ENCODE measurements at regions not wholly inside any gene's neighbourhood (a gene's known extent, or its start where the extent isn't known, plus 50 kb on each side); places are given as distances from the start of the nearest gene placed in this dataset.

DNA sequence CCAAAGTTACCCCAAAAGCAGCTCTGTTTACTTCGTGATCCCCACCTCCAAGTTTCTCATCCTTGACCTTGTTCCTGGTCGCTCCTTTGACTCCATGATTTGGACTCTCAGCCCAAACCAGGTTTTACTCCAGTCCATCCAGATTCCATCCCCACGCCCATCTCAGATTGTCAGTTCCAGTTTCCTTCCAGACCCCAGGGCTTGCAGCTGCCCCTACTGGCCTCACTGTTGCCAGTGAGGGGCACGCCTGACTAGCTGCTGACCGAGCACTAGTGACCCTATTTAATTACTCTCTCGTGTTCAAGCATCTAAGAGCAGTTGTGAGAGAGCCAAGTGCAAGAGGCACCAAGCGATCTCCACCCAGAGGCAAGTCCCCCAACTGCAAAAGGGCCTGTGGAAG is 155.1 kb upstream of the FUT8 start:
- POLR2A ChIA-PET, result no interaction called here
- TF ChIP-seq MEF2A (IDR thresholded peaks at IDR 0.05; ENCODE audit: borderline replicate concordance, low read depth), result no peak
- no peak for TF ChIP-seq TCF12 (IDR thresholded peaks at IDR 0.05)
- TF ChIP-seq FOXJ3 (CRISPR knock-in tag; IDR thresholded peaks at IDR 0.05), result no peak
- no peak for TF ChIP-seq SMC3 (IDR thresholded peaks at IDR 0.05; ENCODE audit: low read depth, low read length)
- 0 out of 2 replicates have a peak overlapping the region, but pooled peaks have one; percentile 22 for H3K4me2 ChIP-seq

DNA sequence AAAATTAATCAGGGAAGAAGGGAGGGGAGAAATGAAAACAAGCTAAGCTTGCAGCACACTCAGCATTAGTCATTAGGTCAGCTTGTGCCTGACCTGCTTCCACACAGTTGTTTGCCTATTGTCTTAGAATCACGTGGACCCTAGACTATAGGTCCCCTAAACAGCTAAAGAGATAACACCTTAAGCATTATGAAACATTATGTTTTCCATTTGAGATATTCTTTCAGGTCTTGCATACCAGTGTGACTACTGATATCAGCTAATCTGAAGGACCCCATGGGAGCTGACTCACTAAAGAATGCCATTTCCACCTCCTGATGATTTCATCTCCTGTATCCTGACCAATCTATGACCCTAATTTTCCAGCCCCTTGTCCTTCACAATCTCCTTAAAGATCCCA is 154.1 kb upstream of the FUT8 start:
- H3K27me3 ChIP-seq (ENCODE audit: insufficient read depth), result no peaks in the 10 kb centered on the region
- H2AFZ ChIP-seq (ENCODE audit: low read depth), result no peak overlapping the region
- DNase-seq, result no peak
- no peaks in the 10 kb centered on the region for H3K36me3 ChIP-seq (replicated peaks in 1 of 2; ENCODE audit: control insufficient read depth in 1 of 2, insufficient read depth in 2 of 2, low read length in 1 of 2)
- H3K27ac ChIP-seq (ENCODE audit: low read depth in 2 of 2, low read length in 1 of 2), result peak overlapping the region in 1 of 2 experiments; percentile 64; a peak in 2 of 4 replicates
- no peaks in the 10 kb centered on the region for H4K20me1 ChIP-seq (ENCODE audit: insufficient read depth)
- H3K4me3 ChIP-seq (ENCODE audit: low read depth in 2 of 2, low read length in 1 of 2), result no peak overlapping the region
- WGBS (ENCODE audit: low lambda C conversion rate), result 22% methylated on average over 1 of the region's 1 CpG
- no peak overlapping the region for H3K9ac ChIP-seq
- H3K4me2 ChIP-seq, result 0 out of 2 replicates have a peak overlapping the region, but pooled peaks have one; percentile 22
- H3K4me1 ChIP-seq (ENCODE audit: control insufficient read depth in 1 of 2, insufficient read depth in 2 of 2, low read depth in 1 of 2, low read length in 1 of 2), result peaks cover 7 to 16% of the 10 kb centered on the region in 2 experiments
- CTCF ChIA-PET, result no interaction called here
- H3K9me2 ChIP-seq, result no peaks in the 10 kb centered on the region
- H3K9me3 ChIP-seq, result no peaks in the 10 kb centered on the region
- POLR2A ChIA-PET, result no interaction called here
- no peaks in the 10 kb centered on the region for H3K79me2 ChIP-seq (ENCODE audit: insufficient read depth)
- peaks cover 24% of the 10 kb centered on the region for H3F3A ChIP-seq (replicated peaks; ENCODE audit: insufficient read depth)
- TF ChIP-seq YY1 (IDR thresholded peaks at IDR 0.05; ENCODE audit: low read depth) (no peak), GATA2 (CRISPR knock-in tag; IDR thresholded peaks at IDR 0.05) (no peak), NRF1 (IDR thresholded peaks at IDR 0.05; ENCODE audit: low read depth, low read length) (no peak), TCF12 (IDR thresholded peaks at IDR 0.05) (peak; percentile 84), RFX5 (IDR thresholded peaks at IDR 0.05; ENCODE audit: low read length) (no peak), SMC3 (IDR thresholded peaks at IDR 0.05; ENCODE audit: low read depth, low read length) (no peak), ELF1 (IDR thresholded peaks at IDR 0.05) (no peak), EZH2phosphoT487 (IDR thresholded peaks at IDR 0.05; ENCODE audit: borderline replicate concordance, low read depth) (no peak), EP300 (IDR thresholded peaks at IDR 0.05; ENCODE audit: borderline replicate concordance in 1 of 2, low read depth in 1 of 2, low read length in 1 of 2) (peak; percentile 28 to 90; a peak in 3 of 4 replicates), FOSL2 (IDR thresholded peaks at IDR 0.05; ENCODE audit: borderline replicate concordance, low read depth) (peak; percentile 83)
- TF ChIP-seq, protein P1, sequence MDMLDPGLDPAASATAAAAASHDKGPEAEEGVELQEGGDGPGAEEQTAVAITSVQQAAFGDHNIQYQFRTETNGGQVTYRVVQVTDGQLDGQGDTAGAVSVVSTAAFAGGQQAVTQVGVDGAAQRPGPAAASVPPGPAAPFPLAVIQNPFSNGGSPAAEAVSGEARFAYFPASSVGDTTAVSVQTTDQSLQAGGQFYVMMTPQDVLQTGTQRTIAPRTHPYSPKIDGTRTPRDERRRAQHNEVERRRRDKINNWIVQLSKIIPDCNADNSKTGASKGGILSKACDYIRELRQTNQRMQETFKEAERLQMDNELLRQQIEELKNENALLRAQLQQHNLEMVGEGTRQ (IDR thresholded peaks at IDR 0.05; ENCODE audit: borderline replicate concordance, low read depth, low read length), result no peak
- TF ChIP-seq, protein P2, sequence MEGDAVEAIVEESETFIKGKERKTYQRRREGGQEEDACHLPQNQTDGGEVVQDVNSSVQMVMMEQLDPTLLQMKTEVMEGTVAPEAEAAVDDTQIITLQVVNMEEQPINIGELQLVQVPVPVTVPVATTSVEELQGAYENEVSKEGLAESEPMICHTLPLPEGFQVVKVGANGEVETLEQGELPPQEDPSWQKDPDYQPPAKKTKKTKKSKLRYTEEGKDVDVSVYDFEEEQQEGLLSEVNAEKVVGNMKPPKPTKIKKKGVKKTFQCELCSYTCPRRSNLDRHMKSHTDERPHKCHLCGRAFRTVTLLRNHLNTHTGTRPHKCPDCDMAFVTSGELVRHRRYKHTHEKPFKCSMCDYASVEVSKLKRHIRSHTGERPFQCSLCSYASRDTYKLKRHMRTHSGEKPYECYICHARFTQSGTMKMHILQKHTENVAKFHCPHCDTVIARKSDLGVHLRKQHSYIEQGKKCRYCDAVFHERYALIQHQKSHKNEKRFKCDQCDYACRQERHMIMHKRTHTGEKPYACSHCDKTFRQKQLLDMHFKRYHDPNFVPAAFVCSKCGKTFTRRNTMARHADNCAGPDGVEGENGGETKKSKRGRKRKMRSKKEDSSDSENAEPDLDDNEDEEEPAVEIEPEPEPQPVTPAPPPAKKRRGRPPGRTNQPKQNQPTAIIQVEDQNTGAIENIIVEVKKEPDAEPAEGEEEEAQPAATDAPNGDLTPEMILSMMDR (IDR thresholded peaks at IDR 0.05), result no peak
- TF ChIP-seq, protein P3, sequence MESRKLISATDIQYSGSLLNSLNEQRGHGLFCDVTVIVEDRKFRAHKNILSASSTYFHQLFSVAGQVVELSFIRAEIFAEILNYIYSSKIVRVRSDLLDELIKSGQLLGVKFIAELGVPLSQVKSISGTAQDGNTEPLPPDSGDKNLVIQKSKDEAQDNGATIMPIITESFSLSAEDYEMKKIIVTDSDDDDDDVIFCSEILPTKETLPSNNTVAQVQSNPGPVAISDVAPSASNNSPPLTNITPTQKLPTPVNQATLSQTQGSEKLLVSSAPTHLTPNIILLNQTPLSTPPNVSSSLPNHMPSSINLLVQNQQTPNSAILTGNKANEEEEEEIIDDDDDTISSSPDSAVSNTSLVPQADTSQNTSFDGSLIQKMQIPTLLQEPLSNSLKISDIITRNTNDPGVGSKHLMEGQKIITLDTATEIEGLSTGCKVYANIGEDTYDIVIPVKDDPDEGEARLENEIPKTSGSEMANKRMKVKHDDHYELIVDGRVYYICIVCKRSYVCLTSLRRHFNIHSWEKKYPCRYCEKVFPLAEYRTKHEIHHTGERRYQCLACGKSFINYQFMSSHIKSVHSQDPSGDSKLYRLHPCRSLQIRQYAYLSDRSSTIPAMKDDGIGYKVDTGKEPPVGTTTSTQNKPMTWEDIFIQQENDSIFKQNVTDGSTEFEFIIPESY (IDR thresholded peaks at IDR 0.05; ENCODE audit: borderline replicate concordance, low read depth), result no peak
- TF ChIP-seq, protein P4, sequence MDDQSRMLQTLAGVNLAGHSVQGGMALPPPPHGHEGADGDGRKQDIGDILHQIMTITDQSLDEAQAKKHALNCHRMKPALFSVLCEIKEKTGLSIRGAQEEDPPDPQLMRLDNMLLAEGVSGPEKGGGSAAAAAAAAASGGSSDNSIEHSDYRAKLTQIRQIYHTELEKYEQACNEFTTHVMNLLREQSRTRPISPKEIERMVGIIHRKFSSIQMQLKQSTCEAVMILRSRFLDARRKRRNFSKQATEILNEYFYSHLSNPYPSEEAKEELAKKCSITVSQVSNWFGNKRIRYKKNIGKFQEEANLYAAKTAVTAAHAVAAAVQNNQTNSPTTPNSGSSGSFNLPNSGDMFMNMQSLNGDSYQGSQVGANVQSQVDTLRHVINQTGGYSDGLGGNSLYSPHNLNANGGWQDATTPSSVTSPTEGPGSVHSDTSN (IDR thresholded peaks at IDR 0.05), result peak; percentile 41; the same call in 1 of the 2 replicates
- TF ChIP-seq, protein P5, sequence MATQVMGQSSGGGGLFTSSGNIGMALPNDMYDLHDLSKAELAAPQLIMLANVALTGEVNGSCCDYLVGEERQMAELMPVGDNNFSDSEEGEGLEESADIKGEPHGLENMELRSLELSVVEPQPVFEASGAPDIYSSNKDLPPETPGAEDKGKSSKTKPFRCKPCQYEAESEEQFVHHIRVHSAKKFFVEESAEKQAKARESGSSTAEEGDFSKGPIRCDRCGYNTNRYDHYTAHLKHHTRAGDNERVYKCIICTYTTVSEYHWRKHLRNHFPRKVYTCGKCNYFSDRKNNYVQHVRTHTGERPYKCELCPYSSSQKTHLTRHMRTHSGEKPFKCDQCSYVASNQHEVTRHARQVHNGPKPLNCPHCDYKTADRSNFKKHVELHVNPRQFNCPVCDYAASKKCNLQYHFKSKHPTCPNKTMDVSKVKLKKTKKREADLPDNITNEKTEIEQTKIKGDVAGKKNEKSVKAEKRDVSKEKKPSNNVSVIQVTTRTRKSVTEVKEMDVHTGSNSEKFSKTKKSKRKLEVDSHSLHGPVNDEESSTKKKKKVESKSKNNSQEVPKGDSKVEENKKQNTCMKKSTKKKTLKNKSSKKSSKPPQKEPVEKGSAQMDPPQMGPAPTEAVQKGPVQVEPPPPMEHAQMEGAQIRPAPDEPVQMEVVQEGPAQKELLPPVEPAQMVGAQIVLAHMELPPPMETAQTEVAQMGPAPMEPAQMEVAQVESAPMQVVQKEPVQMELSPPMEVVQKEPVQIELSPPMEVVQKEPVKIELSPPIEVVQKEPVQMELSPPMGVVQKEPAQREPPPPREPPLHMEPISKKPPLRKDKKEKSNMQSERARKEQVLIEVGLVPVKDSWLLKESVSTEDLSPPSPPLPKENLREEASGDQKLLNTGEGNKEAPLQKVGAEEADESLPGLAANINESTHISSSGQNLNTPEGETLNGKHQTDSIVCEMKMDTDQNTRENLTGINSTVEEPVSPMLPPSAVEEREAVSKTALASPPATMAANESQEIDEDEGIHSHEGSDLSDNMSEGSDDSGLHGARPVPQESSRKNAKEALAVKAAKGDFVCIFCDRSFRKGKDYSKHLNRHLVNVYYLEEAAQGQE (IDR thresholded peaks at IDR 0.05; ENCODE audit: low read depth, low read length), result no peak

More for the DNA sequence above, 155.1 kb upstream of the FUT8 start:
- CTCF ChIA-PET, result no interaction called here
- peaks cover 24% of the 10 kb centered on the region for H3F3A ChIP-seq (replicated peaks; ENCODE audit: insufficient read depth)
- no peaks in the 10 kb centered on the region for H3K9me2 ChIP-seq
- H3K27me3 ChIP-seq (ENCODE audit: insufficient read depth), result no peaks in the 10 kb centered on the region
- H3K27ac ChIP-seq (ENCODE audit: low read depth in 2 of 2, low read length in 1 of 2), result peak overlapping the region in 1 of 2 experiments; percentile 64; a peak in 2 of 4 replicates
- H3K4me1 ChIP-seq (ENCODE audit: control insufficient read depth in 1 of 2, insufficient read depth in 2 of 2, low read depth in 1 of 2, low read length in 1 of 2), result peaks cover 7 to 16% of the 10 kb centered on the region in 2 experiments
- H3K4me3 ChIP-seq (ENCODE audit: low read depth in 2 of 2, low read length in 1 of 2), result no peak overlapping the region
- H4K20me1 ChIP-seq (ENCODE audit: insufficient read depth), result no peaks in the 10 kb centered on the region
- no peaks in the 10 kb centered on the region for H3K9me3 ChIP-seq
- no peak for DNase-seq
- H3K9ac ChIP-seq, result no peak overlapping the region
- no peaks in the 10 kb centered on the region for H3K36me3 ChIP-seq (replicated peaks in 1 of 2; ENCODE audit: control insufficient read depth in 1 of 2, insufficient read depth in 2 of 2, low read length in 1 of 2)
- WGBS (ENCODE audit: low lambda C conversion rate), result 97% methylated on average over 7 of the region's 7 CpGs
- no peak overlapping the region for H2AFZ ChIP-seq (ENCODE audit: low read depth)
- no peaks in the 10 kb centered on the region for H3K79me2 ChIP-seq (ENCODE audit: insufficient read depth)

All from SK-N-SH (cell line).